ENCODE measurements at regions not wholly inside any gene's neighbourhood (a gene's known extent, or its start where the extent isn't known, plus 50 kb on each side); places are given as distances from the start of the nearest gene placed in this dataset.
"Not testable (repeated sequence)": the region's sequence is repeated elsewhere in the genome, so short reads cannot be mapped to it uniquely, and the experiment has no call there.

GRCh38 chr7:25069900-25070443 lies 55.1 kb downstream of the CYCS start:
- DNase-seq = peak; percentile 35

GRCh38 chr7:25068502-25069213 lies 56.4 kb downstream of the CYCS start:
- no peak for DNase-seq

GRCh38 chr7:25067726-25068501 lies 57.1 kb downstream of the CYCS start:
- DNase-seq = no peak

- no peak for DNase-seq
These were observed 58.8 kb downstream of the CYCS start for GRCh38 chr7:25066253-25066652.

GRCh38 chr7:25062380-25062779 lies 62.7 kb downstream of the CYCS start:
- no peak for DNase-seq

- no peak for DNase-seq
These were observed 64.5 kb downstream of the CYCS start for GRCh38 chr7:25060487-25061055.

- DNase-seq = no peak
These were observed 65.5 kb downstream of the CYCS start for GRCh38 chr7:25059576-25059975.

GRCh38 chr7:25056368-25056767 lies 68.7 kb downstream of the CYCS start:
- no peak for DNase-seq

GRCh38 chr7:25055520-25056220 lies 69.4 kb downstream of the CYCS start:
- DNase-seq = no peak

GRCh38 chr7:25054819-25055519 lies 70.1 kb downstream of the CYCS start:
- no peak for DNase-seq

GRCh38 chr7:25050223-25050622 lies 70.2 kb upstream of the OSBPL3 start:
- DNase-seq = no peak

GRCh38 chr7:25048444-25048834 lies 68.5 kb upstream of the OSBPL3 start:
- DNase-seq = no peak

GRCh38 chr7:25047571-25048443 lies 67.8 kb upstream of the OSBPL3 start:
- DNase-seq = not testable (repeated sequence)

- no peak for DNase-seq
These were observed 57.3 kb upstream of the OSBPL3 start for GRCh38 chr7:25037325-25037724.

- no peak for DNase-seq
These were observed 55.3 kb upstream of the OSBPL3 start for GRCh38 chr7:25035274-25035673.

- no peak for DNase-seq
These were observed 54.2 kb upstream of the OSBPL3 start for GRCh38 chr7:25034136-25034535.

- DNase-seq = no peak
These were observed 53.1 kb upstream of the OSBPL3 start for GRCh38 chr7:25032774-25033743.

- DNase-seq = no peak
These were observed 51.5 kb upstream of the OSBPL3 start for GRCh38 chr7:25031432-25031831.

GRCh38 chr7:25031007-25031406 lies 51.0 kb upstream of the OSBPL3 start:
- DNase-seq = no peak

Measured in activated CD8-positive, alpha-beta memory T cell treated with anti-CD3 and anti-CD28 coated beads, Interleukin-2, amount 50 U/mL, for 4 hours (primary cell).